SK-N-MC (cell line): ENCODE measurements at regions not wholly inside any gene's neighbourhood (a gene's known extent, or its start where the extent isn't known, plus 50 kb on each side); places are given as distances from the start of the nearest gene placed in this dataset.

Experiments
- EZH2 ChIP-seq: fragments of 200-600 bp; sonication (generic); IDR thresholded peaks from one replicate; pipeline ENCODE4 v1.6.1; 2017; ENCODE audit warnings: antibody characterized with exemption
- FOXP2 ChIP-seq: optimal IDR thresholded peaks from 2 replicates; pipeline ENCODE3; 2011; ENCODE audit warnings: mild to moderate bottlenecking, moderate library complexity; ENCODE audit not compliant: insufficient read depth; ENCODE audit errors: extremely low read length, control extremely low read depth
- POLR2AphosphoS5 ChIP-seq: IDR thresholded peaks from 2 replicates; pipeline ENCODE4 v1.6.1; 2012; ENCODE audit warnings: mild to moderate bottlenecking, low read depth, low read length, borderline replicate concordance

GRCh38 chr3:26061947-26062346 lies 272.1 kb downstream of the OXSM start:
- TF ChIP-seq POLR2AphosphoS5 = no peak
- TF ChIP-seq EZH2 = no peak
- TF ChIP-seq FOXP2 = no peak
